ENCODE measurements at regions not wholly inside any gene's neighbourhood (a gene's known extent, or its start where the extent isn't known, plus 50 kb on each side); places are given as distances from the start of the nearest gene placed in this dataset.

DNA sequence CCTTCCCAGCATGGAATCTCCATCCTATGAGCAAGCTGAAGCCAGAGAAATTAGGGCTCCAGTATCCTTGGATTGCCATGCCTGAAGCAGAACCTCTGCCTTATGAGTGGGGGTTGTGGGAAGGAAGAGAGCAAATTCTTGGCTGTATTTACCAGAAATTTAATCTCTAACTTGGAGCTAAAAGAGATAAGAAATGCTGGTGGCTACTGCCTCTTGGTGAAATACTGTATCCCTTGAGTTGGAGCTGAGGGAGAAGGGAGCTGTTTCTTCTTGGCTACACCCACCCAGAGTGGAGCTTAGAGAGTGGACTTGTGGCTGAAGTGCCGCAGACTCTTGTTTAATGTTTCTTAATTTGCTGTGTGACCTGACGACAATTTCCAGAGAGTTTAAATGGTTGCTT, 447.3 kb downstream of the ARHGEF28 start:
- Histone ChIP-seq H3K23ac (ENCODE audit: insufficient read length) (no peak overlapping the region), H3K4ac (replicated peaks; ENCODE audit: insufficient read length, low read depth, low read length) (no peak overlapping the region), H3K27me3 (replicated peaks in 1 of 4; ENCODE audit: control insufficient read depth in 3 of 4, extremely low read depth in 1 of 4, insufficient read depth in 3 of 4, low read length in 3 of 4) (no peaks in the 10 kb centered on the region), H3K23me2 (ENCODE audit: low read depth, low read length) (no peaks in the 10 kb centered on the region), H2AK5ac (ENCODE audit: low read depth, low read length) (no peak overlapping the region), H4K91ac (replicated peaks; ENCODE audit: insufficient read length, low read length) (no peak overlapping the region), H3K9ac (replicated peaks in 1 of 4; ENCODE audit: extremely low read depth in 1 of 4, low read depth in 3 of 4, low read length in 3 of 4) (no peak overlapping the region), H2AFZ (ENCODE audit: low read length) (no peak overlapping the region), H2BK12ac (ENCODE audit: low read depth, low read length) (no peak overlapping the region), H3K27ac (ENCODE audit: low read depth, low read length) (no peak overlapping the region), H4K20me1 (replicated peaks in 1 of 2; ENCODE audit: control insufficient read depth in 1 of 2, insufficient read depth in 2 of 2, low read length in 2 of 2) (no peaks in the 10 kb centered on the region), H3K4me3 (ENCODE audit: extremely low read depth in 1 of 4, insufficient read depth in 2 of 4, low read depth in 3 of 4, low read length in 4 of 4) (no peak overlapping the region), H2BK15ac (ENCODE audit: low read length) (no peak overlapping the region), H2BK120ac (replicated peaks; ENCODE audit: low read depth, low read length) (no peak overlapping the region), H2BK20ac (ENCODE audit: low read length) (no peak overlapping the region), H4K5ac (ENCODE audit: insufficient read length, low read depth, low read length) (no peak overlapping the region), H3K4me2 (ENCODE audit: insufficient read depth in 1 of 2, low read depth in 2 of 2, low read length in 2 of 2) (no peak overlapping the region), H3K9me3 (ENCODE audit: insufficient read depth in 2 of 2, low read depth in 1 of 2, low read length in 1 of 2) (no peaks in the 10 kb centered on the region), H3K14ac (ENCODE audit: insufficient read length) (no peak overlapping the region), H2BK5ac (ENCODE audit: low read depth, low read length) (no peak overlapping the region), H3K18ac (ENCODE audit: extremely low read depth, low read length) (no peak overlapping the region), H3K79me1 (ENCODE audit: low read depth, low read length) (no peaks in the 10 kb centered on the region), H3K4me1 (replicated peaks in 1 of 4; ENCODE audit: control insufficient read depth in 3 of 4, insufficient read depth in 4 of 4, low read length in 3 of 4) (peaks cover 0 to 6% (median 4%) of the 10 kb centered on the region in 4 experiments; a peak in 3 of 7 replicates), H4K8ac (ENCODE audit: extremely low read depth, insufficient read depth, low read length) (no peak overlapping the region), H3K36me3 (ENCODE audit: control insufficient read depth in 2 of 4, insufficient read depth in 4 of 4, low read length in 3 of 4) (no peaks in the 10 kb centered on the region), H3K56ac (replicated peaks; ENCODE audit: insufficient read length, low read depth, low read length) (no peak overlapping the region), H3K79me2 (ENCODE audit: control insufficient read depth in 1 of 2, insufficient read depth in 2 of 2, low read length in 2 of 2) (no peaks in the 10 kb centered on the region)
- ChIA-PET CTCF (ENCODE audit: partially characterized antibody) (interaction anchor here (0.6 to 1.3 kb wide), 7 partner anchors 8 to 221 kb away, joined by 3 to 4 read pairs (median 3); no protein-coding TSS in a partner anchor), POLR2A (ENCODE audit: partially characterized antibody) (no interaction called here)
- no peak for FAIRE-seq
- WGBS, 2 experiments (ENCODE audit: extremely low coverage in 1 of 2, insufficient coverage in 1 of 2, insufficient read length in 1 of 2, insufficient replicate concordance in 2 of 2, low coverage in 1 of 2, low lambda C conversion rate in 2 of 2, missing lambda C conversion rate in 1 of 2) = 86% methylated on average over 2 of the region's 2 CpGs; no CpG with 5 or more reads in 1 of the 2 experiments
- no peak for DNase-seq (ENCODE audit: low read depth in 1 of 2, low spot score in 2 of 2)
- TF ChIP-seq NANOG (IDR thresholded peaks at IDR 0.05; ENCODE audit: insufficient read depth, low read depth, low read length, poor library complexity, severe bottlenecking) (no peak), MAFK (IDR thresholded peaks at IDR 0.05; ENCODE audit: low read depth, low read length) (no peak), ASH2L (IDR thresholded peaks at IDR 0.05; ENCODE audit: low read length) (no peak), SIN3A (conservative IDR thresholded peaks at IDR 0.05 in 1 of 2, IDR thresholded peaks at IDR 0.05 in 1 of 2; ENCODE audit: low read depth in 1 of 2, low read length in 2 of 2) (no peak), BACH1 (IDR thresholded peaks at IDR 0.05; ENCODE audit: low read length) (no peak), ZNF274 (IDR thresholded peaks at IDR 0.05; ENCODE audit: borderline replicate concordance, extremely low read depth, low read length) (no peak), FOSL1 (IDR thresholded peaks at IDR 0.05; ENCODE audit: insufficient read depth, low read depth, low read length) (no peak), RFX5 (IDR thresholded peaks at IDR 0.05; ENCODE audit: borderline replicate concordance, low read depth, low read length) (no peak), JUND (IDR thresholded peaks at IDR 0.05; ENCODE audit: low read length) (no peak), CHD1 (IDR thresholded peaks at IDR 0.05; ENCODE audit: low read depth, low read length) (no peak), GABPA (IDR thresholded peaks at IDR 0.05; ENCODE audit: borderline replicate concordance, insufficient read depth, low read length) (no peak)
- TF ChIP-seq, protein P1, sequence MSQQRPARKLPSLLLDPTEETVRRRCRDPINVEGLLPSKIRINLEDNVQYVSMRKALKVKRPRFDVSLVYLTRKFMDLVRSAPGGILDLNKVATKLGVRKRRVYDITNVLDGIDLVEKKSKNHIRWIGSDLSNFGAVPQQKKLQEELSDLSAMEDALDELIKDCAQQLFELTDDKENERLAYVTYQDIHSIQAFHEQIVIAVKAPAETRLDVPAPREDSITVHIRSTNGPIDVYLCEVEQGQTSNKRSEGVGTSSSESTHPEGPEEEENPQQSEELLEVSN (IDR thresholded peaks at IDR 0.05) = no peak
